ENCODE measurements at regions not wholly inside any gene's neighbourhood (a gene's known extent, or its start where the extent isn't known, plus 50 kb on each side); places are given as distances from the start of the nearest gene placed in this dataset.

DNA sequence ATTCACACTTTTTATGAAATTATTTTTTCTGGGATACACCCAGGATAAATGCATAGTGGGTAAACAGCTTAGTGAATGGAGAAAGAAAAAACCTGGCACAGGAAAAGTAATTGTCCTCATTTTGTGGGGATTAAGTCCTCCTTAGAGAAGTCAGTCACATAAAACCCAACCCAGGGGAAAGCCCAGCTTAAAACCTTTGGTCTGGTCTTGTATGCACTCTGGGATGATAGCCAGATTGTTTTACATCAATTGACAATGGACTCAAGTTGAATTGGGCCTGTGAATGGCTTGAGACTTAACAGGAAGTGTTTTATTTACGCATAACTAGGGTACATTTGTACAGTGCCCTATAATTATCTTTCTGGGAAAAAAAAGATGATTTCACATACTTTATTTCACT, 561.3 kb upstream of the GRIA3 start:
- TF ChIP-seq, protein P1, sequence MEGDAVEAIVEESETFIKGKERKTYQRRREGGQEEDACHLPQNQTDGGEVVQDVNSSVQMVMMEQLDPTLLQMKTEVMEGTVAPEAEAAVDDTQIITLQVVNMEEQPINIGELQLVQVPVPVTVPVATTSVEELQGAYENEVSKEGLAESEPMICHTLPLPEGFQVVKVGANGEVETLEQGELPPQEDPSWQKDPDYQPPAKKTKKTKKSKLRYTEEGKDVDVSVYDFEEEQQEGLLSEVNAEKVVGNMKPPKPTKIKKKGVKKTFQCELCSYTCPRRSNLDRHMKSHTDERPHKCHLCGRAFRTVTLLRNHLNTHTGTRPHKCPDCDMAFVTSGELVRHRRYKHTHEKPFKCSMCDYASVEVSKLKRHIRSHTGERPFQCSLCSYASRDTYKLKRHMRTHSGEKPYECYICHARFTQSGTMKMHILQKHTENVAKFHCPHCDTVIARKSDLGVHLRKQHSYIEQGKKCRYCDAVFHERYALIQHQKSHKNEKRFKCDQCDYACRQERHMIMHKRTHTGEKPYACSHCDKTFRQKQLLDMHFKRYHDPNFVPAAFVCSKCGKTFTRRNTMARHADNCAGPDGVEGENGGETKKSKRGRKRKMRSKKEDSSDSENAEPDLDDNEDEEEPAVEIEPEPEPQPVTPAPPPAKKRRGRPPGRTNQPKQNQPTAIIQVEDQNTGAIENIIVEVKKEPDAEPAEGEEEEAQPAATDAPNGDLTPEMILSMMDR (IDR thresholded peaks at IDR 0.05 in 8 of 11, conservative IDR thresholded peaks at IDR 0.05 in 3 of 11) = no peak
- TF ChIP-seq POLR2A (IDR thresholded peaks at IDR 0.05) = no peak

All from spleen (tissue), 7 donors.